HL-60/S4 (cell line): ENCODE measurements at regions not wholly inside any gene's neighbourhood (a gene's known extent, or its start where the extent isn't known, plus 50 kb on each side); places are given as distances from the start of the nearest gene placed in this dataset.
"Not testable (repeated sequence)": the region's sequence is repeated elsewhere in the genome, so short reads cannot be mapped to it uniquely, and the experiment has no call there.

Experiments
- in situ Hi-C: fragments of 300-500 bp; cut with MboI; formaldehyde crosslinking; loops from 2 replicates; pipeline ENCODE4 v1.14.3; 2022; ENCODE audit warnings: low sequenced_read_pairs

DNA sequence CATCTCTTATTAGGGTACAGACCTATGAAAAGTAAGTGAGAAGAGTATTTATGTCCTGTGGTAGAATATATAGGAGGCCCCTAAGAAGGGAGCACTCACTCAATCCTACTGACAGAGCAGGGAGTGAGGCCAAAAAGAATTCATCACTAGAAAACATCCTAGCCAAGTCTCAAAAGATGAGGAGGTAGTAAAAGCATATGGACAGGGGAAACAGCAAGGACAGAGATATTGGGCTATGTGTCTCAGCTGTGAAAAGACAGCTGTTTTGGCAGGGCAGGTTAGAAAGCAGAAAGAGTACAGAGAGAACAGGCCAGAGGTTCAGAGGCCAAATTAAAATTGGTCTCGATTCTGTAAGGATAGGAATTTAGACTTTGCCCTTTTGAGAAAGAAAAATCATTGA, 548.3 kb upstream of the ANKRD30A start:
- in situ Hi-C loops = no loop called here

DNA sequence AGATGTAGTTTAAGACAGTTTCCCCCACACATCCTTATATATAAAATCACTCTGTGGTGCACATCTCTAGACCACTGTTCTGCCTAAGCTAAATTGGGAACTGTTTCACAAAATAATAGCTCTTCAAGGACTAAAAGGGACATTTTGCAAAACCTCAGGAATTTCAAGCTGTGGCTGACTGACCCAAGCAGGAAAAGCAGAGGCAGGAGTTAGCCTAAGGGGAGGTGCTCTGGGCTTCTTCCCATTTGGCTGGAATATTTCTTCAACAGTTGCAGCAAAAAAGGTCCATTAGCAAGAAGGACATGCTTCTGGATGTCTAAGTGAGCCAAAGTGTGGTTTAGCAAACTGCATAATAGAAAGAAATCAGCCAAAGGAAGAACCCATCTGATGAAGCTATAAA, 551.2 kb upstream of the ANKRD30A start:
- in situ Hi-C loops = no loop called here

DNA sequence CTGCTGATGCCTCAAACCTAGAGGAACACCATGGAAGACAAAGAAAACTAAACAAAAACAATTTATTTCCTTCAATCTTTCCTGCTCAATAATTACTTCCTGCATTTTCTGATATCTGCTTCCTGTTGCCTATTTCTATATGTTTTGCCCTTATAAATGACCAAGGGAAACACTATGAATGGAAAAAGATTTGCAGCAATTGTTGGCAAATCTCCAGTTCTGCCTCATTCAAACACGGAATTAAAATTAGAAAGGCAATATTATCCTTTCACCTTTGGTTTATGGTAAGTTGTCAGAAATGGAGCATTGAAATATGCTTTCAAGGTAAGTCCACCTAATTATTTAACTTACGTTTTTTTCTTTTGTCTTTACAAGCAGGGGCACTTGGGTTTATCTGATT, 552.2 kb upstream of the ANKRD30A start:
- in situ Hi-C loops = no loop called here

DNA sequence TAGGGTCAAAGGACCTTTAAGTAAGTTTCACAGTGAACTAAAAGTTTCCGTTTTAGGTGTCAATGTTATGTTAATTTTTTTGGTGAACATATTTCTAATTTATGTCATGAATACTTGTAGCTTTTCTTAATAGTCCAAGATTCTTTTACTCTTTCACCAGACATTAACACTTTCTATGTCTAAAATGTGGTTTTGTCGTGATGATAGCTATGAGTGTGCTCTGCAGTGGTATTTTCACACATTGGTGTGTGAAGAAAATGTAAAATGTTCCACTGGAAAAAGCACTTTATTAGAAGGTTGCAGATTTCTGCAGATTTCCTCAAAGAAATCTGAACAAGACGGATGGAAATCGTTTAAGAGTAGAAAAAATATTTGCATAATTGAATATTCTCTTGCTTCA, 561.0 kb upstream of the ANKRD30A start:
- in situ Hi-C loops = no loop called here

DNA sequence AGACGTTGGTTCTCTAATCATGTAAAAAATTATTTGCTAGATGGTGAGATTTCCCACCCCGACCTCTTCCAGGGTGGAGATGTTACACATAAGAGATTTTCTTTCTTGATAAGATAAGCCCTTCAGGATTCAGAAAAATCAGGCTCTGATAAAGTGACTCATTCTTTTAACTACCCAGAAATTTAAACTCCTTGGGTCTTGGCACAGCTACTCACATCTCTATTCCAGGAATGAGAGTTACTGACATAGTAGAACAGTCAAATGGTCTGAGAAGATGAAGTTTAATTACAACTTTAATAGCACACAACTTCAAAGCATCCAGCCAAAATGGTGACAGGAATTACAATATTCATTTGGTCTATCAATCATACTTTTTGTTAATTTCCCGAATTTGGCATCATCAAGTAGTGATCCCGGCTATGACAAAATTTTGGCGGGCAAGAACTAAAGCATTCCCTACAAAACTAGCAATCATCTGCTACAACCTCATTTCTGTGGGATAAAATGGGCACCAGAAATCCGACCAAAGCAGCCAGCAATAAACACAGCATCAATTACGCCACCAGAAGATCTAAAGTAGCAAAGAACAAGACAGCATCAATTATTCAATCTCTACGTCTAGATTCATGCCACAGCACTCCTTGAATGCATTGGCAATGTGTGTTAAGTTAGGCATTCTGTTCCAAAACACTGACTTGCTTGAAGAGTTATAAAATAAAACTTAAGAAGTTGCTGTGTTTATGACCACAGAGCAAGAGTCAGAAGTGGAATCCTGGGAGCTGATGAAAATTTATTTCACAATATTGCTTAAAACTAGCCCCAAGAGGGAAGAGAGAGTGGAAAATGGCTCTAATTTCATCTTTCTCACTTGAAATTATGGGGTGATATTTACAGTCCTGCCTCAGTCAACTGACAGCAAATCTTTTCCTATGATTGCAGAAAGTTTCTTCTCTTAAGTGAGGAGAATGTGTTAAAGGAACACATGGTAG, 565.7 kb upstream of the ANKRD30A start:
- in situ Hi-C loops = no loop called here

- in situ Hi-C loops = no loop called here
Measured at GRCh38 chr10:36556468-36556867, 568.9 kb upstream of the ANKRD30A start.

- in situ Hi-C loops = no loop called here
Measured at GRCh38 chr10:36555036-36555435, 570.4 kb upstream of the ANKRD30A start.

- in situ Hi-C loops = no loop called here
Measured at GRCh38 chr10:36547965-36548364, 577.4 kb upstream of the ANKRD30A start.

- in situ Hi-C loops = no loop called here
Measured at GRCh38 chr10:36542493-36542892, 582.9 kb upstream of the ANKRD30A start.

DNA sequence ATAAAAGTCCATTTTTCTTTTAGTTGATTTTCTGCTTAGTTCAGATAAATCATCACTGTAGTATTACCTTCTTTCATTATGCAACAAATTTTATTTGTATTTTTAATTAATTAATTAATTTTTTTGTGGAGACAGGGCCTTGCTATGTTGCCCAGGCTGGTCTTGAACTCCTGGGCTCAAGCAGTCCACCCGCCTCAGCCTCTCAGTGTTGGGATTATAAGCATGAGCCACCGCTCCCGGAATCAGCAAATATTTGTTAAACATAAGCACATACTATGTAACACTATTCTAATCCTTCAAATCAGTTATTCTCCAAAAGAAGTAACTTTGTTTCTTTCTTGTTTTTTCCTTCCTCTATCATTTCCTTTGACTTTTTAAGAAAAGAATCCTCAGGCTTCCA, 584.8 kb upstream of the ANKRD30A start:
- in situ Hi-C loops = no loop called here

DNA sequence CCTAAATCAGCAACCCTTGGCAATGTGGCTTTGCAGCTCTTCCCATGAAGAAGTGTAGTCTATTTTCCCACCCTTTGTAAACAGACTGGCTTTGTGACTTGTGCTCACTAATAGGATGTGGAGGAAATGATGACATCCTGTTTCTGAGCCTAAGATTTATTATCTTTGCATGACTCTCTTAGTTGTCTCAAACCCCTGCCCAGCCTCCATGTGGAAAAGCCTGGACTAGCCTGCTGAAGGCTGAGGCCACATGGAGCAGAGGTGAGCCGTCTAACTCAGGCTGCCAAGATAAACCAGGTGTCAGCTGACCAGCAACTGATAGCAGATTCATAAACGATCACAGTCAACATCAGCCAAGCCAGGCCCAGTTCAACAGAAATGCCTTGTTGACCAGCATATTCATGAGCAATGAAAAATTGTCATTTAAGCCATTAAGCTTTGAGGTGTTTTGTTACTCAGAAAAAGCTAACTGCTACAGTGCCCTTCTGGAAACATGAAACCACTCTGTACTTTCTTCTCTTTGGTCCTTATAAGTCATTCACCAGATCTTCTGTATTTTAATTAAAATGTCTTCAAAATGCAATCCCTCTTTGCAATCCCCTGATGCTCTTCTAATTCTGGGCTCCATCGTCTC, 586.3 kb upstream of the ANKRD30A start:
- in situ Hi-C loops = no loop called here

GRCh38 chr10:36534471-36535002, 590.9 kb upstream of the ANKRD30A start:
- in situ Hi-C loops = no loop called here

- in situ Hi-C loops = no loop called here
Measured at GRCh38 chr10:36533861-36534260, 591.5 kb upstream of the ANKRD30A start.

DNA sequence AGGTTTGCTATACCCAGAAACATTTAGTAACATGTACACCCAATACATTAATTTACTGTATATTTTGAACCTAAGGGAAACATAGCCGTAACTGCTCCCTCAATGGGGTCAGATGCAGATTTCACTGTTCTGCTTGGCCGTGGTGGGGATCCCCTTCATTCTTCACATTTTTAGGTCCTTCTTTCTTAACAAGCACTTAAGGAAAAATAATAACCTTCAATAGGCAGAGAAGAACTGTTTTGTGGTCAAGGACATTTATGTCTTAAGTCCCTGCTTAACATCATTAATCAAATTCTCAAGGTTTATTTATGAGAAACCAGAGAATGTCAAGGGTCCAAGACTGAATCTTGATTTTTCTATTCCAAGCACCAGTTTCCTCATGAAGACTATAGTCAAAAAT, 592.1 kb upstream of the ANKRD30A start:
- in situ Hi-C loops = no loop called here

DNA sequence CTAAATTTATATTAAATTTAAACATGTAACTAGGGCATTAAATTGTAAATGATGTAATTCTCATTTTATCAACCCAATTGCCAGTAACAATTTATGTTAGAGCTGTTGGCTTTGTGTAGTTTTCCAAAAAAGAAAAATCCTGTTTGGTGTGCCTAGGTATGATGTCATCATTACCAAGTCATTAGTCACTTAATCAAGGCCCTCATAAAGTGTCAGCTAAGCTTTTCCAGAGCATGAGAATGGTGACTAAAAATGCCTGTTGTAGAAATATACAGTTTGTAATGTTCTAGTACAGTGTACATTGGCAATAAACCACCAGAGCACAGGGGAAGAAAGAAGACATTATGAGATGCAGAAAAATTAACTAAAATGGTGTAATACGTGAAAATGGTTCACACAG, 593.8 kb upstream of the ANKRD30A start:
- in situ Hi-C loops = no loop called here

DNA sequence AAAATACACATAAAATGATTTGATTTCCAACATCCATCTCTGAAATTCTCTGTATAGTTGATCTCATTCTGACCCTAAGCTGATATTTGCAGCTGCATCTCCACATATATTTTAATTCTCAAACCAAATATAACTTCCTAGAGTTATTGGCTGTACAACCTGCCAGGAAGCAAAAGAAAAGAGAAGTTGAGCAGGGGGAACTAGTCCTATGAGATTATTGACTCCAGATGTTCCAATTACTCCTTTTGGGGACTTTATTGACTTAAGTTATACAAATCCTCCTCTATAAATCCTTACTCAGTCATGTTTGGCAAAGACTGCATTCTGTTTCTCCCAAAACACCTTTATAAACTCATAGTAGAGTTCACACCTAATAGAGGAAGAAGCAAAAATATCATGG, 599.4 kb upstream of the ANKRD30A start:
- in situ Hi-C loops = no loop called here

GRCh38 chr10:36524126-36524525, 601.3 kb upstream of the ANKRD30A start:
- in situ Hi-C loops = not testable (repeated sequence)

- in situ Hi-C loops = no loop called here
Measured at GRCh38 chr10:36519909-36520308, 605.5 kb upstream of the ANKRD30A start.

GRCh38 chr10:36516281-36516680, 609.1 kb upstream of the ANKRD30A start:
- in situ Hi-C loops = no loop called here

DNA sequence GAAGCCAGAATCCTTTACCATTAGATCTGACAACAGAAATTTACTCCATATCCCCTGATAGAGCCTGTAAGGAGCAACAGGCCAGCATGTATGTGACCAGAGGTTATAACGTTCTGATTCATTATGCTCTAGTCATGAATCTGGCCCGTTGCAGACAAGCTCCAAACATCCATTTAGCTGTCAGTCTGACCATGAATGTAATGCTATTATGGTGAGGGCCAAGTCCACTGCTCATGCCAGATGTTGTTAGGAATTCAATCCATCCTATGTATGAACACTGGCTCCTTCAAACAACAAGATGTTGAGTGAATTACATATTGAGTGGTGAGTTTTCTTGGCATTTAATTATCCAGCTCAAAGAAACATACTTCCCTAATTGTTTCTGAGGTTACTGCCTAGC, 610.1 kb upstream of the ANKRD30A start:
- in situ Hi-C loops = no loop called here

GRCh38 chr10:36507715-36508114, 617.7 kb upstream of the ANKRD30A start:
- in situ Hi-C loops = no loop called here
